HEK293T (cell line): ENCODE measurements at regions not wholly inside any gene's neighbourhood (a gene's known extent, or its start where the extent isn't known, plus 50 kb on each side); places are given as distances from the start of the nearest gene placed in this dataset.

Source experiments
- CTCF ChIA-PET: fragments of 350-600 bp; formaldehyde crosslinking; extraction: SDS; loops from one replicate; lab custom pipeline; 2021; ENCODE audit warnings: antibody characterized with exemption, inconsistent platforms; lab: Yijun Ruan, JAX
- POLR2A ChIA-PET: fragments of 350-600 bp; formaldehyde crosslinking; extraction: SDS; loops from one replicate; lab custom pipeline; 2020; ENCODE audit warnings: antibody characterized with exemption, inconsistent platforms; lab: Yijun Ruan, JAX
- DNase-seq: peaks from one replicate; pipeline ENCODE4 v3.0.0; 2012; ENCODE audit warnings: mixed read lengths; ENCODE audit errors: extremely low spot score
- ARNT ChIP-seq: fragments of 450-650 bp; IDR thresholded peaks from 2 replicates; pipeline ENCODE4 v1.6.1; 2017; ENCODE audit warnings: mild to moderate bottlenecking
- BHLHE40 ChIP-seq: fragments of 450-650 bp; IDR thresholded peaks from 2 replicates; pipeline ENCODE4 v1.6.1; 2016; ENCODE audit warnings: mild to moderate bottlenecking, moderate library complexity, borderline replicate concordance
- CTBP1 ChIP-seq: fragments of 450-650 bp; IDR thresholded peaks from 2 replicates; pipeline ENCODE4 v1.6.1; 2016; ENCODE audit warnings: borderline replicate concordance
- ELF4 ChIP-seq: fragments of 450-650 bp; IDR thresholded peaks from 2 replicates; pipeline ENCODE4 v1.6.1; 2017; ENCODE audit warnings: antibody characterized with exemption
- FOXA1 ChIP-seq: fragments of 450-650 bp; IDR thresholded peaks from 2 replicates; pipeline ENCODE4 v1.6.1; 2016; ENCODE audit warnings: mild to moderate bottlenecking
- FOXK2 ChIP-seq: fragments of 450-650 bp; IDR thresholded peaks from 2 replicates; pipeline ENCODE4 v1.6.1; 2016; ENCODE audit warnings: mild to moderate bottlenecking
- FOXM1 ChIP-seq: fragments of 450-650 bp; IDR thresholded peaks from 2 replicates; pipeline ENCODE4 v1.6.1; 2017; ENCODE audit warnings: mild to moderate bottlenecking, borderline replicate concordance
- HDGF ChIP-seq: fragments of 450-650 bp; IDR thresholded peaks from 2 replicates; pipeline ENCODE4 v1.6.1; 2017; ENCODE audit warnings: antibody characterized with exemption, borderline replicate concordance
- L3MBTL2 ChIP-seq: fragments of 450-650 bp; conservative IDR thresholded peaks from 2 replicates; pipeline ENCODE4 v1.6.1; 2016; ENCODE audit warnings: mild to moderate bottlenecking
- LEF1 ChIP-seq: fragments of 450-650 bp; IDR thresholded peaks from 2 replicates; pipeline ENCODE4 v1.6.1; 2017; ENCODE audit warnings: mild to moderate bottlenecking, borderline replicate concordance
- NFRKB ChIP-seq: fragments of 450-650 bp; IDR thresholded peaks from 2 replicates; pipeline ENCODE4 v1.6.1; 2016; ENCODE audit warnings: mild to moderate bottlenecking, moderate library complexity
- SP1 ChIP-seq: fragments of 450-650 bp; IDR thresholded peaks from 2 replicates; pipeline ENCODE4 v1.6.1; 2017
- SUZ12 ChIP-seq: fragments of 450-650 bp; IDR thresholded peaks from 2 replicates; pipeline ENCODE4 v1.6.1; 2016; ENCODE audit warnings: mild to moderate bottlenecking
- TARDBP ChIP-seq: fragments of 450-650 bp; IDR thresholded peaks from 2 replicates; pipeline ENCODE4 v1.6.1; 2016
- ZNF384 ChIP-seq: fragments of 450-650 bp; IDR thresholded peaks from 2 replicates; pipeline ENCODE4 v1.6.1; 2016
- TF ChIP-seq, protein P1 (sequence below): fragments of 450-650 bp; IDR thresholded peaks from 2 replicates; pipeline ENCODE4 v1.6.1; 2016

DNA sequence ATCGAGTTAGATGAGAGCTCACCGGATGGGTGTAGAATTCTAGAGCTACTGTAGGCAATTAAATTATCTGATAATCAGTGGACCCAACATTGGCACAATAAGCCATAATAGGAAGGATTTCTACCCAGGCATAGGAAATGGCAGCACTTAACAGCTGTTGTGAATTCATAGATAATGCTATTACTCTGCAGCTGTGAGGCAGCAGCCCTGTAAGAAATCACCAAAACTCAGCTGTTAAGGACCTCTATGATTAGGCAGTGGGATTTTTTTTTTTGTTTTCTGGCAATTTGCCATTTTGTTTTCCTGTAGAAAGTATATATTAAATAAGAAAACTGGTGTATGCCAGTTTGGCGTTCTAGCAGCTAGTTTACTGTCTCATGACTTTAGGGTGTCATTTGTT, 609.1 kb upstream of the SLC35B3 start:
- TF ChIP-seq ZNF384 (no peak), ARNT (no peak), BHLHE40 (no peak), NFRKB (no peak), LEF1 (no peak), SUZ12 (no peak), SP1 (no peak), FOXA1 (no peak), FOXK2 (no peak), CTBP1 (no peak), TARDBP (no peak), L3MBTL2 (no peak), ELF4 (no peak), HDGF (no peak), FOXM1 (no peak)
- TF ChIP-seq, protein P1, sequence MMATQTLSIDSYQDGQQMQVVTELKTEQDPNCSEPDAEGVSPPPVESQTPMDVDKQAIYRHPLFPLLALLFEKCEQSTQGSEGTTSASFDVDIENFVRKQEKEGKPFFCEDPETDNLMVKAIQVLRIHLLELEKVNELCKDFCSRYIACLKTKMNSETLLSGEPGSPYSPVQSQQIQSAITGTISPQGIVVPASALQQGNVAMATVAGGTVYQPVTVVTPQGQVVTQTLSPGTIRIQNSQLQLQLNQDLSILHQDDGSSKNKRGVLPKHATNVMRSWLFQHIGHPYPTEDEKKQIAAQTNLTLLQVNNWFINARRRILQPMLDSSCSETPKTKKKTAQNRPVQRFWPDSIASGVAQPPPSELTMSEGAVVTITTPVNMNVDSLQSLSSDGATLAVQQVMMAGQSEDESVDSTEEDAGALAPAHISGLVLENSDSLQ = no peak
- DNase-seq = no peak
- ChIA-PET CTCF (no interaction called here), POLR2A (no interaction called here)

DNA sequence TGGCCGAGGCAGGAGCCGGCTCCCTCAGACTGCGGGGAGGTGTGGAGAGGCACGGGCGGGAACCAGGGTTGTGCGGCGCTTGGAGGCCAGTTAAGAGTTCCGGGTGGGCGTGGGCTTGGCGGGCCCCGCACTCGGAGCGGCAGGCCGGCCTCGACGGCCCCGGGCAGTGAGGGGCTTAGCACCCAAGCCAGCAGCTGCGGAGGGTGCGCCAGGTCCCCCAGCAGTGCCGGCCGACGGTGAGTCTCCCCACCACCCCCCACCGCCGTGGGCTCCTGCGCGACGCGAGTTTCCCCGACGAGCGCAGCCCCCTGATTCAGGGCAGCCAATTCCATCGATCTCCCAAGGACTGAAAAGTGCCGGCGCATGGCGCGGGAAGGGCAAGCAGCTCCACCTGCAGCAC, 605.4 kb upstream of the SLC35B3 start:
- ChIA-PET CTCF (no interaction called here), POLR2A (no interaction called here)
- TF ChIP-seq BHLHE40 = no peak
- no peak for TF ChIP-seq TARDBP
- no peak for TF ChIP-seq FOXA1
- no peak for TF ChIP-seq HDGF
- TF ChIP-seq LEF1 = no peak
- TF ChIP-seq SUZ12 = no peak
- no peak for TF ChIP-seq ARNT
- TF ChIP-seq SP1 = no peak
- TF ChIP-seq ELF4 = no peak
- TF ChIP-seq FOXM1 = no peak
- no peak for TF ChIP-seq NFRKB
- TF ChIP-seq L3MBTL2 = no peak
- TF ChIP-seq, protein P1 = no peak
- TF ChIP-seq CTBP1 = no peak
- TF ChIP-seq FOXK2 = no peak
- no peak for TF ChIP-seq ZNF384
- DNase-seq = no peak

DNA sequence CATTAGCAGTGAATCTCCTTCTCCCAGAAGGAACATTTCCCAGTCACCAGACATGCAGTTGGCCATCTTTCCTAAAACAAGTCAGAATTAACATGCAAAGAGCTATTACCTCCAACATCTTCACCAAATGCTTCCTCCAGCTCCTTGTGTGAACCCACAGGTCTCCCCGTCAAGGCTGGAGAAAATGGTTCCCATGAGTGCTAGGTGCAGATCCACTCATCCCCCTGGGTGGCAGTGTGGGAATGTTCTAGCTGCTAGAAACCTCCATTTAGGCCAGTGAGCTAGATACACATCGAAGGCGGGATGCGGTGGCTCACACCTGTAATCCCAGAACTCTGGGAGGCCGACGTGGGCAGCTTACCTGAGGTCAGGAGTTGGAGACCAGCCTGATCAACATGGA, 603.9 kb upstream of the SLC35B3 start:
- POLR2A ChIA-PET = no interaction called here
- CTCF ChIA-PET = no interaction called here
- no peak for DNase-seq
- TF ChIP-seq FOXA1 (no peak), SUZ12 (no peak), L3MBTL2 (no peak), LEF1 (no peak), ELF4 (no peak), BHLHE40 (no peak), CTBP1 (no peak), ZNF384 (no peak), TARDBP (no peak), FOXM1 (no peak), NFRKB (no peak), HDGF (no peak), SP1 (no peak), ARNT (no peak), FOXK2 (no peak)
- TF ChIP-seq, protein P1 = no peak

DNA sequence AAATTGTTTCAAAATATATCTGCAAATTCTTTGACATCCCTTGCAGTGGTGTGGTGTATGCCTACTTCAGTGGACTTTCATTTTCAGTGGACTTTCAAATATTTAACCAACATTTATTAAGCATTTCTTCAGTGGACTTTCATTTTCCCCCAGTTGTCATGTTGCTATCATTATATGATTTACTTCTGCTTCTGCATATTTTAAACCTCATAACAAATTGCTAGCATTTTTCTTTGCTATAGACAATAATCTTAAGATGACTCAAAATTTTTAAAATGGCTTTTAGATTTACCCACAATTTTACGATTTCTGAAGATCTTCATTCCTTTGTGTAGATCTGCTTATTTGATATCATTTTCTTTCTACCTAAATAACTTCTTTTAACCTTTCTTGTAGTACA, 592.7 kb upstream of the SLC35B3 start:
- ChIA-PET POLR2A (no interaction called here), CTCF (no interaction called here)
- DNase-seq = no peak
- TF ChIP-seq SP1 = no peak
- TF ChIP-seq, protein P1 = no peak
- no peak for TF ChIP-seq HDGF
- TF ChIP-seq ZNF384 = no peak
- no peak for TF ChIP-seq FOXA1
- TF ChIP-seq NFRKB = no peak
- TF ChIP-seq FOXK2 = no peak
- no peak for TF ChIP-seq ARNT
- TF ChIP-seq SUZ12 = no peak
- no peak for TF ChIP-seq TARDBP
- no peak for TF ChIP-seq LEF1
- TF ChIP-seq BHLHE40 = no peak
- no peak for TF ChIP-seq FOXM1
- TF ChIP-seq ELF4 = no peak
- TF ChIP-seq CTBP1 = no peak
- TF ChIP-seq L3MBTL2 = no peak

DNA sequence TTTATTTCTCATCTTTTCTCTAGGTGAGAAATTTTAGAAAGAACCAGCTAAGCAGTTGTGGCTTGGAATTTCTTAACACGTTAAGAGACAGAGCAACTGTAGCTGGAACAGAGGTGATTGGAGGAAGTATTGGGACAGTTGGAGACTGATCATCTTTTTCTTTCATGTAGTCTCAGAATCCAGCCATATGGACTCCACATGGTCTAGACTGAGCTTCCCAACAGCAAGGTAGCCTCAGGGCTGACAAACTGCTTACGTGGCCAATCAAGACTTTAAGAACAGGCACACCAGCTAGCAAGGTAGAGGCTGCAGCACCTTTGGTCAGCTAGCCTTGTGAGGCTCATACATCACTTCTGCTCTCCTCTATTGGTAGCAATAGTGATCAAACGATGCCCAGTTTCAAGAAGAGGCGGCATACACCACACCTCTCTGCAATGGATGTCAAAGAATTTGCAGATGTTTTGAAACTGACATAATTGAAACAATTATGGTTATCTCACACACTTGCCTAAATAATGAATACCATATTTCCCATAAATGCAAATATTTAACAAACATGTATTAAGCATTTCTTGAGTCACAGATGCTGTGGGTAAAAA, 590.5 kb upstream of the SLC35B3 start:
- CTCF ChIA-PET = interaction anchor here (0.7 kb wide), 1 partner anchor 1710 kb away, joined by 3 read pairs; no protein-coding TSS in a partner anchor
- no peak for TF ChIP-seq FOXA1
- TF ChIP-seq FOXM1 = no peak
- no peak for TF ChIP-seq SP1
- TF ChIP-seq CTBP1 = no peak
- no peak for TF ChIP-seq FOXK2
- TF ChIP-seq TARDBP = no peak
- no peak for TF ChIP-seq ELF4
- POLR2A ChIA-PET = no interaction called here
- no peak for DNase-seq
